ENCODE measurements at regions not wholly inside any gene's neighbourhood (a gene's known extent, or its start where the extent isn't known, plus 50 kb on each side); places are given as distances from the start of the nearest gene placed in this dataset.

DNA sequence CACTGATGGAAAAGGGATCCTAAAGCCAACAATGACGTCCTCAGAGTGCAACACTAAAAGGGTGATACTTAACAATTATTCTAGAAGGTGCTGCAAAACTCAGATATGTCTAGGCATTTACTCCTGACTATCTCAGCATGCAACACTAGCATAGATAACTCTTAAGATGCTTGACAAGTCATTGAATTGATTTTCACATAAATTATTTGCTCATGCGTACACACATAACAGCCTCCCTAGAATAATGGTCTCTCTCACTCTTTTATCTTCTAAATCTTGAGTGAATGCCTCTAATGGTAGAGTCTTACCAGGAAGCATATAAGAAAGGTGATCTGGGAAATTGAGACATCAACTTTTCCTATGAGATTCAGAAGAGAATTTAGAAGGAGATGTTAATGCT, 1283.7 kb downstream of the MRPL39 start:
- TF ChIP-seq, protein P1, sequence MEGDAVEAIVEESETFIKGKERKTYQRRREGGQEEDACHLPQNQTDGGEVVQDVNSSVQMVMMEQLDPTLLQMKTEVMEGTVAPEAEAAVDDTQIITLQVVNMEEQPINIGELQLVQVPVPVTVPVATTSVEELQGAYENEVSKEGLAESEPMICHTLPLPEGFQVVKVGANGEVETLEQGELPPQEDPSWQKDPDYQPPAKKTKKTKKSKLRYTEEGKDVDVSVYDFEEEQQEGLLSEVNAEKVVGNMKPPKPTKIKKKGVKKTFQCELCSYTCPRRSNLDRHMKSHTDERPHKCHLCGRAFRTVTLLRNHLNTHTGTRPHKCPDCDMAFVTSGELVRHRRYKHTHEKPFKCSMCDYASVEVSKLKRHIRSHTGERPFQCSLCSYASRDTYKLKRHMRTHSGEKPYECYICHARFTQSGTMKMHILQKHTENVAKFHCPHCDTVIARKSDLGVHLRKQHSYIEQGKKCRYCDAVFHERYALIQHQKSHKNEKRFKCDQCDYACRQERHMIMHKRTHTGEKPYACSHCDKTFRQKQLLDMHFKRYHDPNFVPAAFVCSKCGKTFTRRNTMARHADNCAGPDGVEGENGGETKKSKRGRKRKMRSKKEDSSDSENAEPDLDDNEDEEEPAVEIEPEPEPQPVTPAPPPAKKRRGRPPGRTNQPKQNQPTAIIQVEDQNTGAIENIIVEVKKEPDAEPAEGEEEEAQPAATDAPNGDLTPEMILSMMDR (IDR thresholded peaks at IDR 0.05; ENCODE audit: insufficient read depth, low read depth, low read length), result no peak
- TF ChIP-seq EZH2 (IDR thresholded peaks at IDR 0.05; ENCODE audit: insufficient read depth, low read length), result no peak

All from astrocyte (in vitro differentiated cells and primary cell).